C4-2B (cell line): ENCODE measurements at regions not wholly inside any gene's neighbourhood (a gene's known extent, or its start where the extent isn't known, plus 50 kb on each side); places are given as distances from the start of the nearest gene placed in this dataset.

Experiments
- CTCF ChIP-seq: fragments of 450-650 bp; conservative IDR thresholded peaks from 2 replicates; pipeline ENCODE4 v1.5.1; 2017; ENCODE audit warnings: mild to moderate bottlenecking
- ZFX ChIP-seq: fragments of 450-650 bp; IDR thresholded peaks from 2 replicates; pipeline ENCODE4 v1.6.1; 2017

GRCh38 chr3:64743156-64743886 lies 55.5 kb upstream of the ADAMTS9 start:
- TF ChIP-seq CTCF: no peak
- no peak for TF ChIP-seq ZFX
